ENCODE measurements at regions not wholly inside any gene's neighbourhood (a gene's known extent, or its start where the extent isn't known, plus 50 kb on each side); places are given as distances from the start of the nearest gene placed in this dataset.
A peak's percentile ranks its signal among the peaks of the same experiment; 100 is the strongest.

- DNase-seq, result no peak
- CTCF ChIA-PET, result interaction anchor here (0.7 kb wide), 1 partner anchor 1116 kb away, joined by 3 read pairs; no protein-coding TSS in a partner anchor
- H3K27me3 Mint-ChIP-seq, result no peaks in the 10 kb centered on the region
- H3K4me3 Mint-ChIP-seq, result no peak overlapping the region
- POLR2A ChIA-PET, result no interaction called here
- no peak overlapping the region for H3K4me3 ChIP-seq (ENCODE audit: low read length)
- H3K36me3 Mint-ChIP-seq, result peaks cover 0 to 13% (median 3%) of the 10 kb centered on the region in 5 donors
- no peak overlapping the region for H3K27ac ChIP-seq (ENCODE audit: low read depth, low read length)
- intact Hi-C loops (cut with micrococcal nuclease), result no loop called here
- no peaks in the 10 kb centered on the region for H3K27me3 ChIP-seq (ENCODE audit: control insufficient read depth in 2 of 2, insufficient read depth in 2 of 2, low read length in 2 of 2)
- peaks cover 0 to 10% (median under 1%) of the 10 kb centered on the region in 11 donors for H3K9me3 Mint-ChIP-seq
- no peaks in the 10 kb centered on the region for H3K4me1 ChIP-seq (ENCODE audit: control insufficient read depth in 2 of 2, insufficient read depth in 2 of 2, low read length in 2 of 2)
- peaks cover 3 to 29% (median 16%) of the 10 kb centered on the region in 7 donors for H3K4me1 Mint-ChIP-seq
- no peaks in the 10 kb centered on the region for H3K9me3 ChIP-seq (ENCODE audit: control insufficient read depth in 2 of 3, low read length in 3 of 3)
- ATAC-seq, result no peak
- no peak overlapping the region for H3K27ac Mint-ChIP-seq
- no peaks in the 10 kb centered on the region for H3K36me3 ChIP-seq (ENCODE audit: control insufficient read depth in 2 of 3, insufficient read depth in 3 of 3, low read length in 3 of 3)
Observed at GRCh38 chr4:108270466-108271450, 102.0 kb upstream of the LEF1 start.

DNA sequence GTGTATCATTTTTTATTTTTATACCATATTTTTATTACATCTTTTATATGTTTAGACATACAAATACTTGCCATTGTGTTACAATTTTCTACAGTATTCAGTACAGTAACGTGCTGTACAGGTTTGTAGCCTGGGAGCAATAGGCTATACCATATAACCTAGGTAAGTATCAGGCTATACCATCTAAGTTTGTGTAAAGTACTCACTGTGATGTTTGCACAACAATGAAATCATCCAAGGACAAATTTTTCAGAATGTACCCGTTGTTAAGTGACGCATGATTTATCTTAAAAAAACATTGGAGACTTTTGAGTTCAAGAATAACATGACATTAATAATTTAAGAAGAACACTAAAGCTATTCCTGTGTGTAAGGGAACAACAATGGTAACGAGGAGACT is 96.0 kb upstream of the LEF1 start:
- peaks cover 0 to 10% (median 10%) of the 10 kb centered on the region in 7 donors for H3K4me1 Mint-ChIP-seq
- intact Hi-C loops (cut with micrococcal nuclease), result no loop called here
- H3K27me3 Mint-ChIP-seq, result peaks cover 0 to 2% (median 0%) of the 10 kb centered on the region in 5 donors
- Histone ChIP-seq H3K4me3 (ENCODE audit: low read length) (no peak overlapping the region), H3K36me3 (ENCODE audit: control insufficient read depth in 2 of 3, insufficient read depth in 3 of 3, low read length in 3 of 3) (peaks cover 0 to 4% (median 0%) of the 10 kb centered on the region in 3 experiments), H3K27ac (ENCODE audit: low read depth, low read length) (no peak overlapping the region), H3K27me3 (ENCODE audit: control insufficient read depth in 2 of 2, insufficient read depth in 2 of 2, low read length in 2 of 2) (no peaks in the 10 kb centered on the region), H3K4me1 (ENCODE audit: control insufficient read depth in 2 of 2, insufficient read depth in 2 of 2, low read length in 2 of 2) (no peaks in the 10 kb centered on the region), H3K9me3 (ENCODE audit: control insufficient read depth in 2 of 3, low read length in 3 of 3) (no peaks in the 10 kb centered on the region)
- ATAC-seq (no peak), DNase-seq (no peak)
- H3K9me3 Mint-ChIP-seq, result peaks cover 0 to 10% (median 0%) of the 10 kb centered on the region in 11 donors
- CTCF ChIA-PET, result interaction anchor here (0.6 kb wide), 1 partner anchor 36 kb away, joined by 5 read pairs; no protein-coding TSS in a partner anchor
- peaks cover 3 to 50% (median 38%) of the 10 kb centered on the region in 5 donors for H3K36me3 Mint-ChIP-seq
- POLR2A ChIA-PET, result interaction anchor here (0.7 to 0.8 kb wide), 2 partner anchors 11 to 16 kb away, joined by 3 read pairs; no protein-coding TSS in a partner anchor
- no peak overlapping the region for H3K4me3 Mint-ChIP-seq
- no peak overlapping the region for H3K27ac Mint-ChIP-seq

DNA sequence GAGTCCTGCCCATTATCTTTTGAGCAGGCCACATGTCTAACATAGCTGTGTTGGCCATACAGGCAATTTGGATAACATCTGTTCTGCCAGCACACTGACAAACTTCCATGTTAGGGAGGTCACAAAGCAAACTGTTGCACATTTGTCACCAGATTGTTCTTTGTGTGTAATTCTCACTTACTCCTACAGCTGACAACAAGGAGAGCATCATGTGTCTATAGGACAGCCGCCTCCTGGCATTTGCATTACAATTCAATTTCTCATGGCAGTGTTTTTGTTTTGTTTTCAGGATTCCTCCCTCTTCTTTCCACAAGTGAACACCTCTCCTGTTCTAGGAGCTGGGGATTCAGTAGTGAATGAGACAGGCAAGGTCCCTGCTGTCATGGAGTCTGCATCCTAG is 94.3 kb upstream of the LEF1 start:
- Mint-ChIP-seq H3K4me1 (peaks cover 0 to 23% (median 15%) of the 10 kb centered on the region in 7 donors), H3K27me3 (peaks cover 0 to 2% (median 0%) of the 10 kb centered on the region in 5 donors)
- POLR2A ChIA-PET, result no interaction called here

GRCh38 chr4:108261026-108261425 is 92.3 kb upstream of the LEF1 start:
- Histone ChIP-seq H3K4me3 (ENCODE audit: low read length) (no peak overlapping the region), H3K9me3 (ENCODE audit: control insufficient read depth in 2 of 3, low read length in 3 of 3) (no peaks in the 10 kb centered on the region), H3K27ac (ENCODE audit: low read depth, low read length) (no peak overlapping the region), H3K4me1 (ENCODE audit: control insufficient read depth in 2 of 2, insufficient read depth in 2 of 2, low read length in 2 of 2) (no peaks in the 10 kb centered on the region), H3K27me3 (ENCODE audit: control insufficient read depth in 2 of 2, insufficient read depth in 2 of 2, low read length in 2 of 2) (no peaks in the 10 kb centered on the region), H3K36me3 (ENCODE audit: control insufficient read depth in 2 of 3, insufficient read depth in 3 of 3, low read length in 3 of 3) (peaks cover 0 to 4% (median 0%) of the 10 kb centered on the region in 3 experiments)
- peaks cover 0 to 57% (median 55%) of the 10 kb centered on the region in 5 donors for H3K36me3 Mint-ChIP-seq
- DNase-seq (no peak), ATAC-seq (no peak)
- H3K27me3 Mint-ChIP-seq, result peaks cover 0 to 2% (median 0%) of the 10 kb centered on the region in 5 donors
- no peak overlapping the region for H3K27ac Mint-ChIP-seq
- peaks cover 0 to 25% (median 17%) of the 10 kb centered on the region in 7 donors for H3K4me1 Mint-ChIP-seq
- ChIA-PET POLR2A (interaction anchor here (1.5 kb wide), 1 partner anchor 12 kb away, joined by 6 read pairs; no protein-coding TSS in a partner anchor), CTCF (no interaction called here)
- intact Hi-C loops (cut with micrococcal nuclease), result no loop called here
- H3K9me3 Mint-ChIP-seq, result peaks cover 0 to 6% (median 0%) of the 10 kb centered on the region in 11 donors
- no peak overlapping the region for H3K4me3 Mint-ChIP-seq

More for the DNA sequence above, 94.3 kb upstream of the LEF1 start:
- Histone ChIP-seq H3K27ac (ENCODE audit: low read depth, low read length) (no peak overlapping the region), H3K4me1 (ENCODE audit: control insufficient read depth in 2 of 2, insufficient read depth in 2 of 2, low read length in 2 of 2) (no peaks in the 10 kb centered on the region), H3K27me3 (ENCODE audit: control insufficient read depth in 2 of 2, insufficient read depth in 2 of 2, low read length in 2 of 2) (no peaks in the 10 kb centered on the region), H3K9me3 (ENCODE audit: control insufficient read depth in 2 of 3, low read length in 3 of 3) (no peaks in the 10 kb centered on the region), H3K36me3 (ENCODE audit: control insufficient read depth in 2 of 3, insufficient read depth in 3 of 3, low read length in 3 of 3) (peaks cover 0 to 4% (median 0%) of the 10 kb centered on the region in 3 experiments), H3K4me3 (ENCODE audit: low read length) (no peak overlapping the region)
- H3K36me3 Mint-ChIP-seq, result peaks cover 1 to 60% (median 52%) of the 10 kb centered on the region in 5 donors
- H3K27ac Mint-ChIP-seq, result peak overlapping the region in 1 of 9 donors; percentile 21
- no peak overlapping the region for H3K4me3 Mint-ChIP-seq
- intact Hi-C loops (cut with micrococcal nuclease), result no loop called here
- CTCF ChIA-PET, result no interaction called here
- ATAC-seq (no peak), DNase-seq (no peak)
- H3K9me3 Mint-ChIP-seq, result peaks cover 0 to 8% (median 0%) of the 10 kb centered on the region in 11 donors

- no peak for ATAC-seq
- intact Hi-C loops (cut with micrococcal nuclease), result loop anchor here in 1 of 2 donors (5.0 kb wide), 1 partner anchor 46 kb away; no protein-coding TSS in a partner anchor
- Mint-ChIP-seq H3K4me3 (no peak overlapping the region), H3K27ac (no peak overlapping the region), H3K4me1 (peaks cover 0 to 29% (median 17%) of the 10 kb centered on the region in 7 donors), H3K9me3 (no peaks in the 10 kb centered on the region), H3K27me3 (peaks cover 0 to 2% (median 0%) of the 10 kb centered on the region in 5 donors), H3K36me3 (peaks cover 0 to 45% (median 43%) of the 10 kb centered on the region in 5 donors)
- ChIA-PET POLR2A (no interaction called here), CTCF (no interaction called here)
- Histone ChIP-seq H3K4me1 (ENCODE audit: control insufficient read depth in 2 of 2, insufficient read depth in 2 of 2, low read length in 2 of 2) (no peaks in the 10 kb centered on the region), H3K27ac (ENCODE audit: low read depth, low read length) (no peak overlapping the region), H3K27me3 (ENCODE audit: control insufficient read depth in 2 of 2, insufficient read depth in 2 of 2, low read length in 2 of 2) (no peaks in the 10 kb centered on the region), H3K9me3 (ENCODE audit: control insufficient read depth in 2 of 3, low read length in 3 of 3) (no peaks in the 10 kb centered on the region), H3K4me3 (ENCODE audit: low read length) (no peak overlapping the region), H3K36me3 (ENCODE audit: control insufficient read depth in 2 of 3, insufficient read depth in 3 of 3, low read length in 3 of 3) (no peaks in the 10 kb centered on the region)
- no peak for DNase-seq
Observed at GRCh38 chr4:108256538-108256937, 87.8 kb upstream of the LEF1 start.

DNA sequence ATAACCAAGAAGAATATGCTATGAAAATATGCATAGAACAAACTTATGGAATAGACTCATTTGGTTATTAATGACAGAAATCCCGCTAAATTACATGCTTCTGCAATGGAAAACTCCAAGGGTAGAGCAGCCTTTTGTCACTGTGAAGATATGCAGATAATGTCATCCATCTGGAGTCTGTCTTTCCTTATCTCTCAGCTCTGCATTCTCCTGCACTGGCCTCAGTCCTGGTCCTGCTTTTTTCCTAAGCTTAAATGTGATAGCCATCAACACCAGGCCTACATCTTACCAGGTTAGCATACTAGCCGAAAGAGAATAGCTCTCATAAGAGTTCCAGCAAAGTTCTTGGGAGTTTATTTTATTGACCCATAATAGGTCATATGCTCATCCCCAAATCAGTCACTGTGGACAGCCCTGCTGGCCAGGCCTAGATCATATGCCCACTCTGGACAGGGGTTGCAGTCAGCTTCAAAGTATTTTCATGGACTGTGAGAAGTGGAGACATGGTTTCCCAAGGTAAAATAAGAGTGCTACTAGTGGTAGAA is 86.5 kb upstream of the LEF1 start:
- Histone ChIP-seq H3K4me3 (ENCODE audit: low read length) (no peak overlapping the region), H3K36me3 (ENCODE audit: control insufficient read depth in 2 of 3, insufficient read depth in 3 of 3, low read length in 3 of 3) (no peaks in the 10 kb centered on the region), H3K4me1 (ENCODE audit: control insufficient read depth in 2 of 2, insufficient read depth in 2 of 2, low read length in 2 of 2) (no peaks in the 10 kb centered on the region), H3K27ac (ENCODE audit: low read depth, low read length) (no peak overlapping the region), H3K27me3 (ENCODE audit: control insufficient read depth in 2 of 2, insufficient read depth in 2 of 2, low read length in 2 of 2) (no peaks in the 10 kb centered on the region), H3K9me3 (ENCODE audit: control insufficient read depth in 2 of 3, low read length in 3 of 3) (no peaks in the 10 kb centered on the region)
- ChIA-PET CTCF (no interaction called here), POLR2A (interaction anchor here (0.7 kb wide), 1 partner anchor 42 kb away, joined by 3 read pairs; no protein-coding TSS in a partner anchor)
- Mint-ChIP-seq H3K4me1 (peaks cover 0 to 25% (median 13%) of the 10 kb centered on the region in 7 donors), H3K27ac (no peak overlapping the region), H3K4me3 (no peak overlapping the region), H3K9me3 (peaks cover 0 to 3% (median 0%) of the 10 kb centered on the region in 11 donors), H3K36me3 (peaks cover 0 to 38% (median 37%) of the 10 kb centered on the region in 5 donors), H3K27me3 (no peaks in the 10 kb centered on the region)
- no peak for DNase-seq
- intact Hi-C loops (cut with micrococcal nuclease), result loop anchor here in 1 of 2 donors (5.0 kb wide), 1 partner anchor 47 kb away; no protein-coding TSS in a partner anchor
- no peak for ATAC-seq
